Inferior parietal cortex (tissue), 1 donor: ENCODE measurements at regions not wholly inside any gene's neighbourhood (a gene's known extent, or its start where the extent isn't known, plus 50 kb on each side); places are given as distances from the start of the nearest gene placed in this dataset.
"Not testable (repeated sequence)": the region's sequence is repeated elsewhere in the genome, so short reads cannot be mapped to it uniquely, and the experiment has no call there.

ENCODE experiments used
- DNase-seq: peaks from one replicate; pipeline ENCODE4 v3.0.0-alpha.2; 2016; ENCODE audit errors: extremely low spot score

DNA sequence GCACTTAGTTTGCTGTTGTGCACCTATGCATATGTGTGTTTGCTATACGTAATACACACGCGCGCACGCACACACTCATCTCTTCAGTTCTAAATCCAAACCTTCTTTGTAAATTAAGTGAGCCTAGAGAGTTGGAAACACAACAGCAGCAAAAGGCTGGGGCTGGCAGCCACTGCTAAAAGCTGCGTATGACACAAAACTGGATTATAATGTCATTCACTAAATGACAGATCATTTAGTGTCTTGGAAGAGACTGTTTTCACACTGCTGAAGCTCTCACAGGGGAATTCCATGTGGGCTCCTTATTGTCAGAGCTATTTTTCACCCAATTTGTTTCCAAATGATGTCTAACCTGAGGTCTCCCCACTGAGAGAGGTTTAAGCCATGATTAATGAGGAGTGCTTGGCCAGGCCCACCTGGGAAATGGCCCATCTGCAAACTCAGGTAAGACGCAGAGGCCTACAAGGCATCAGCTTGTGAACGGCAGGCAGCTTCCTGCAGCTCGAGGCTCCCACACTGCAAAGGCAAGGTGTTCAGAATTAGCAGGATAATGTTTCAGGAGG is 94.2 kb downstream of the OLIG3 start:
- DNase-seq: no peak

DNA sequence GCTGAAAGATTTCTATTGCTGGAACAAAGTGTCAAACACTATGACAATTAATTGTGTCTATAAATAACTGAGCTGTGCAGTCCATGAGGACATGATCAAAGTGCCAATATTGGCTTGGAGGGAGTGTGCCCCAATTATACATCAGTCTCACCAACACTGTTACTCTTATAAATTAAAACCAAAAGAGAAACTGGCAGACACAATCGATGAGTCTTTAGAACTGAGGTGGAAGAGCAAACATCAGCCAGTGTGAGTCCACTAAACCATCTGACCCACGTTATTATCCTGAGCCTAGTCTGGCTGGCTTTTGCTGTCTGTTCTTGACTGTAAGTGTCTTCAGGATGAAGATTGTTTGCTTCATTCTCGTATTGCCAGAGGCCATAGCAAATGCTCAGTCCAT is 98.9 kb downstream of the OLIG3 start:
- DNase-seq: no peak

- no peak for DNase-seq
Observed at GRCh38 chr6:137391061-137391814, 103.0 kb downstream of the OLIG3 start.

DNA sequence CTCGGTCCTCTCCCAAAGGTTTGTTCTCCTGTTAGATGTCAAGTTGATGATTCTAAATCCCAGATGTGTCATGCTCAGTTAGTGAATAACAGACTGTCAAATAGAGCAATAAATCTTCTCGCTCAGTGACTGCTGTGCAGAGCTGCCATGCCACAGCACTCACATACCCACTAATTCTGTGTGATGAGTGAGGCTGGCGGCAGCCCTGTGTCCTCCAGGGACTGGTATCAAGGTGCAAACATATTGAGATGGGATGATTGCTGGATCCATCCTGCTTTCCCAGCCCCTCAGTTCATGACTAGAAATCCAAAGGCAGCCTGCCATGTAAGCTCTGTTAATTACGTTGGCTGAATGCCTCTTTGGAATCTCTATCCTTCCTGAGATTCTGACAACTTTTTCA is 103.9 kb downstream of the OLIG3 start:
- no peak for DNase-seq

GRCh38 chr6:137389150-137389704 is 105.0 kb downstream of the OLIG3 start:
- no peak for DNase-seq

DNA sequence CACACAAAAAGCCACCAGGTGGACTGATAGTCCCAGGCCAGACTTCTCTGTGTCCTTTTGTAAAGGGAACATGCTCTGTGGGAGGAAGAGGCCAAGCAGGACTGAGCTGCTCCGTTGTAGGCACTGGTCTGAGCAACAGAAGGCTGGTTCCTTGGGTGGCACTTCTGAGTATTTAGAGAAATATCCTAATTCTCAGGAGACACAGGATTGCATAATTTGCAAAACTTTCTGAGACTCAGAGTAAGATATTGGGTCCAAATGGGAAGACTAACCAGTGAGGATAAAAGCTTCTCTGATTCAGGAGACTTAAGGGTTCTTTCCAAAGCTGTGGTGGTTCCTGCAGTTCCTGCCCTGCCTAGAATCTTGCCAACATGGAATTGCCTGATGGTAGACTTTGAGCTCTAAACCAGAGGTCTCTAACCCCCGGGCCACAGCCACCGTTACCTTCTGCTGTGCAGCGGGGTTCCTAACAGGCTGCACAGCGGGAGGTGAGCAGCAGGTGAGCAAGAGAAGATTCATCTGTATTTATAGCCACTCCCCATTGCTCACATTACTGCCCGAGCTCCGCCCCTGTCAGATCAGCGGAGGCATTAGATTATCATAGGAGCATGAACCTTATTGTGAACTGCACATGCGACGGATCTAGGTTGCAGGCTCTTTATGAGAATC is 107.0 kb downstream of the OLIG3 start:
- DNase-seq: no peak

- not testable (repeated sequence) for DNase-seq
Observed at GRCh38 chr6:137383287-137383686, 110.9 kb downstream of the OLIG3 start.

GRCh38 chr6:137378090-137378369 is 116.2 kb downstream of the OLIG3 start:
- no peak for DNase-seq

DNA sequence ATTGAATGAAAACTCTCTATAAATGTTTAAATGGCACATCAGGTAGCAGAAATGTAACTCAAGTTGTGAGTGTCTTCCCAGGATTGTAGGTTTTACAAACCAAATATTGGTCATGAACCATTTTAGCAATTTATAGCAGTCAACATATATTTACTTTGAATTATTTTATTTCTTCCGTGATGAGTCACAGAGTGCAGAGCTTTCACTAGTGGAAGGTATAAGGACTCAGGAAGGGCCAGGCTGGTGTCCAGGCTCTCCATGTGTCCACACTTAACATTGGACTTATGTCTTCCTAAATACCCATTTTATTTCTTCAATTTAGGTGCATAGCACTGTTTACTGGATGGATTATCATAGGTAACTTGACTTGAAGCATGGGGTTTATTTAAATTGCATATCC is 120.9 kb downstream of the OLIG3 start:
- no peak for DNase-seq

DNA sequence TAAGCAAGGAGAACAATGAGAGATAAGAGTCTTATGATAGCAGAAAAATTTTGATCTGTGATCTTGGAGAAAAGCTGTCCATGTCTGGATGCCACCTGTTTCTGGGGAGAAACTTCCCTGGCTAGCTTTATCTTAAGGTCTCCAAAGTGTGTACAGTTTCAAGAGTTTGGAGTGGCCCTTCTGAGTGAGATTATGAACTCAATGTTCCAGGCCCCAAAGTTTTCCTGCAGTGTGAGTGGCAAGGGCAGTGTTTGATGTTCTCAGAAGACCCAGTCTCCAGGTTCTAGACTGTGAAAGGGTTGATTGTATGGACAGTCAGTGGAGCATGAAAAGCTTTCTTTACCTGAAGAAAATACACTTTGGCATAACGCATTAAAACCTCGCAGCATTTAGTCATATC is 121.7 kb downstream of the OLIG3 start:
- no peak for DNase-seq

DNA sequence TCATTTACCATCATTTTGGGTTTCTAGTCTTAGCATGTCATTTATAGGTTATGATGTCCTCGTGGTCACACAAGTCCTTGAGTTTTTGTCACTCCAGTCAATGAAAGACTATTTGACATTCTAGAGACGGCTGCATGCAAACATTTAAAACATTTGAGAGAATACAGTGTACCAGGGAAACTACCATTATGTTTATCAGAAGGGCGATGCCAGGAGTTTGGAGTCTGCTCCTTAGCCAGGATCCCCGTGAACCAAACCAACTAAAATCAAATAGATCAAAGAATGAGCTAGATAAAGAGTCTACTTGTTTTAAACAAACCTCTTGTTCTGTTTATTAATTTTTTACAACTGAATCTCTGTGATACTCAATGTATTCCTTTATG is 122.6 kb downstream of the OLIG3 start:
- no peak for DNase-seq

DNA sequence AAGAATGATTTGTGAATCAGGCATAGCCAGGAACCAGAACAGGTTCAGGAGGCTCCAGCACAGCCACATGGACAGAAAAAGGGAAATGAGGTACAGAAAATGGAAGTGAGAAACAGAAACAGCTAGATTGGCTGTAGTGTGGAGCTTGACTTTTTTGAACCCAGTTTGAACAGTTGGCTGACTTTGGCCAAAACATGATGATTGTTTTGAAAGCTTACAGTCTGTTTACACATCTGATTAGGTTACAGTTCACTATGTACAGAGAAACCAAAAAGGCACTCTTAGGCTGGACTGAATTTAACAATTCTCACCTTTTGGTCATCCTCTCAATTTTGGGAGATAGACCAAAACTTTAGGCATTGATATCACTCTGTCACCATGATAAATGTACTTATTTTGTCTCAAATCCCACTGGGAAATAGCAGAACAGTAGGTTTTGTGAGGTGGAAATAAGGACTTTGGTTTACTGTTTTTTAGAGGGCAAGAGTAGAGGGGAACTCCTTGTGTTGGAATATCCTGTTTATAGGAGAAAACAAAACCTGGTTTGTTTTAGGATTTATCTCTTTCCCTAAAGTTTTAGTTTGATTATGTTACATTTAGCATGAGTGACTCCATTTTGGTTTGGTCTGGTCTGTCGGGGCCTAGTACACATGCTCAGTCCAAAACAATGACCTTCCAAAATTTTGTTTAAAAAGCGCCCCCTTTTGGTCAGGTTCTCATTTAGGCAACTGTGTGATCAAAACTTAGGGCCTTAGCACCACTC is 123.1 kb downstream of the OLIG3 start:
- DNase-seq: no peak

GRCh38 chr6:137369136-137369535 is 125.1 kb downstream of the OLIG3 start:
- DNase-seq: no peak

- no peak for DNase-seq
Observed at GRCh38 chr6:137365707-137366437, 128.3 kb downstream of the OLIG3 start.

DNA sequence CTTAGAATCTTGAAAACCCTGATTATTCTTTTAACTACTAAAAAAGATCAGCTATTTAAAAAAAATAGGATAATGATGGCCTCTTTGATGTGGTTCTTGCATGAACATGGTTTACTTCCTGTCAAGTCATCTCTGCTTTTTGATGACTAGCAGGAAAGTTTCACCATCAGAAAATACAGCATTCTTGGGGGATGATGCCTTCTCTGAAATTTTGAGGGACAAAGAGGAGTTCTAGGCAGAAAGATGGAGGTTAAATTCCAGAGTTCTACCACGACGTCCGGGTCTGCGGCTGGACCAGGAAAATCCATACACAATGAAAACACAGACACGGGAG is 130.4 kb downstream of the OLIG3 start:
- DNase-seq: no peak

- DNase-seq: no peak
Observed at GRCh38 chr6:137362878-137363804, 131.1 kb downstream of the OLIG3 start.

- no peak for DNase-seq
Observed at GRCh38 chr6:137361701-137362100, 132.5 kb downstream of the OLIG3 start.

- DNase-seq: no peak
Observed at GRCh38 chr6:137358273-137358672, 135.9 kb downstream of the OLIG3 start.

- DNase-seq: no peak
Observed at GRCh38 chr6:137357948-137358266, 136.3 kb downstream of the OLIG3 start.

- no peak for DNase-seq
Observed at GRCh38 chr6:137357263-137357947, 136.8 kb downstream of the OLIG3 start.
